ENCODE measurements at regions not wholly inside any gene's neighbourhood (a gene's known extent, or its start where the extent isn't known, plus 50 kb on each side); places are given as distances from the start of the nearest gene placed in this dataset.
"Not testable (repeated sequence)": the region's sequence is repeated elsewhere in the genome, so short reads cannot be mapped to it uniquely, and the experiment has no call there.

- H3K4me3 ChIP-seq (ENCODE audit: low read depth, low read length); DNase-seq (ENCODE audit: low read depth): not testable (repeated sequence)
Observed at GRCh38 chr5:122515210-122515609, 203.2 kb downstream of the SNCAIP start.

- TF ChIP-seq MAX (IDR thresholded peaks at IDR 0.05; ENCODE audit: low read depth, low read length) = peak; percentile 79
- TF ChIP-seq, protein P1, sequence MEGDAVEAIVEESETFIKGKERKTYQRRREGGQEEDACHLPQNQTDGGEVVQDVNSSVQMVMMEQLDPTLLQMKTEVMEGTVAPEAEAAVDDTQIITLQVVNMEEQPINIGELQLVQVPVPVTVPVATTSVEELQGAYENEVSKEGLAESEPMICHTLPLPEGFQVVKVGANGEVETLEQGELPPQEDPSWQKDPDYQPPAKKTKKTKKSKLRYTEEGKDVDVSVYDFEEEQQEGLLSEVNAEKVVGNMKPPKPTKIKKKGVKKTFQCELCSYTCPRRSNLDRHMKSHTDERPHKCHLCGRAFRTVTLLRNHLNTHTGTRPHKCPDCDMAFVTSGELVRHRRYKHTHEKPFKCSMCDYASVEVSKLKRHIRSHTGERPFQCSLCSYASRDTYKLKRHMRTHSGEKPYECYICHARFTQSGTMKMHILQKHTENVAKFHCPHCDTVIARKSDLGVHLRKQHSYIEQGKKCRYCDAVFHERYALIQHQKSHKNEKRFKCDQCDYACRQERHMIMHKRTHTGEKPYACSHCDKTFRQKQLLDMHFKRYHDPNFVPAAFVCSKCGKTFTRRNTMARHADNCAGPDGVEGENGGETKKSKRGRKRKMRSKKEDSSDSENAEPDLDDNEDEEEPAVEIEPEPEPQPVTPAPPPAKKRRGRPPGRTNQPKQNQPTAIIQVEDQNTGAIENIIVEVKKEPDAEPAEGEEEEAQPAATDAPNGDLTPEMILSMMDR (IDR thresholded peaks at IDR 0.05; ENCODE audit: low read depth, low read length) = peak; percentile 52
- TF ChIP-seq POLR2A (IDR thresholded peaks at IDR 0.05; ENCODE audit: extremely low read depth, insufficient read length) = no peak
- no peak for TF ChIP-seq MYC (IDR thresholded peaks at IDR 0.05; ENCODE audit: low read depth, low read length)
- H3K4me3 ChIP-seq (ENCODE audit: low read depth, low read length) = no peak overlapping the region
- peak; percentile 61 for DNase-seq (ENCODE audit: low read depth)
Observed at GRCh38 chr5:122515709-122516431, 203.8 kb downstream of the SNCAIP start.

GRCh38 chr5:122516432-122516743, 204.4 kb downstream of the SNCAIP start:
- TF ChIP-seq MYC (IDR thresholded peaks at IDR 0.05; ENCODE audit: low read depth, low read length) (no peak), POLR2A (IDR thresholded peaks at IDR 0.05; ENCODE audit: extremely low read depth, insufficient read length) (no peak), MAX (IDR thresholded peaks at IDR 0.05; ENCODE audit: low read depth, low read length) (no peak)
- TF ChIP-seq, protein P1 (IDR thresholded peaks at IDR 0.05; ENCODE audit: low read depth, low read length) = no peak
- H3K4me3 ChIP-seq (ENCODE audit: low read depth, low read length) = no peak overlapping the region
- DNase-seq (ENCODE audit: low read depth) = no peak

GRCh38 chr5:122517091-122517490, 205.1 kb downstream of the SNCAIP start:
- DNase-seq (ENCODE audit: low read depth) = no peak
- H3K4me3 ChIP-seq (ENCODE audit: low read depth, low read length) = no peak overlapping the region
- TF ChIP-seq POLR2A (IDR thresholded peaks at IDR 0.05; ENCODE audit: extremely low read depth, insufficient read length) (no peak), MAX (IDR thresholded peaks at IDR 0.05; ENCODE audit: low read depth, low read length) (no peak), MYC (IDR thresholded peaks at IDR 0.05; ENCODE audit: low read depth, low read length) (no peak)
- TF ChIP-seq, protein P1 (IDR thresholded peaks at IDR 0.05; ENCODE audit: low read depth, low read length) = no peak

GRCh38 chr5:122523776-122524175, 211.7 kb downstream of the SNCAIP start:
- H3K4me3 ChIP-seq (ENCODE audit: low read depth, low read length) = no peak overlapping the region
- TF ChIP-seq MAX (IDR thresholded peaks at IDR 0.05; ENCODE audit: low read depth, low read length) (no peak), POLR2A (IDR thresholded peaks at IDR 0.05; ENCODE audit: extremely low read depth, insufficient read length) (no peak)
- TF ChIP-seq, protein P1 (IDR thresholded peaks at IDR 0.05; ENCODE audit: low read depth, low read length) = no peak
- no peak for DNase-seq (ENCODE audit: low read depth)

- TF ChIP-seq, protein P1 (IDR thresholded peaks at IDR 0.05; ENCODE audit: low read depth, low read length) = no peak
- TF ChIP-seq MAX (IDR thresholded peaks at IDR 0.05; ENCODE audit: low read depth, low read length) (no peak), POLR2A (IDR thresholded peaks at IDR 0.05; ENCODE audit: extremely low read depth, insufficient read length) (no peak), MYC (IDR thresholded peaks at IDR 0.05; ENCODE audit: low read depth, low read length) (no peak)
- H3K4me3 ChIP-seq (ENCODE audit: low read depth, low read length) = no peak overlapping the region
- DNase-seq (ENCODE audit: low read depth) = no peak
Observed at GRCh38 chr5:122527547-122527946, 215.5 kb downstream of the SNCAIP start.
